ES-I3 (cell line): ENCODE measurements at regions not wholly inside any gene's neighbourhood (a gene's known extent, or its start where the extent isn't known, plus 50 kb on each side); places are given as distances from the start of the nearest gene placed in this dataset.
"Not testable (repeated sequence)": the region's sequence is repeated elsewhere in the genome, so short reads cannot be mapped to it uniquely, and the experiment has no call there.

Experiments used
- H3K36me3 ChIP-seq: 2 replicates; pipeline ENCODE4 v1.6.1; 2013; ENCODE audit warnings: mild to moderate bottlenecking, low read length, control low read depth, moderate library complexity; ENCODE audit not compliant: insufficient read depth
- H3K4me1 ChIP-seq: 2 replicates; pipeline ENCODE4 v1.6.1; 2013; ENCODE audit warnings: mild to moderate bottlenecking, control low read depth, low read length; ENCODE audit not compliant: insufficient read depth
- H3K9ac ChIP-seq: 2 replicates; pipeline ENCODE4 v1.6.1; 2013; ENCODE audit warnings: low read depth, mild to moderate bottlenecking, low read length, moderate library complexity
- H3K9me3 ChIP-seq: 2 replicates; pipeline ENCODE4 v1.6.1; 2013; ENCODE audit warnings: mild to moderate bottlenecking, low read length, moderate library complexity; ENCODE audit not compliant: control insufficient read depth, insufficient read depth

GRCh38 chr20:51172558-51173428, 149.9 kb upstream of the KCNG1 start:
- Histone ChIP-seq H3K36me3 (no peaks in the 10 kb centered on the region), H3K9ac (no peak overlapping the region), H3K9me3 (no peaks in the 10 kb centered on the region), H3K4me1 (no peaks in the 10 kb centered on the region)

DNA sequence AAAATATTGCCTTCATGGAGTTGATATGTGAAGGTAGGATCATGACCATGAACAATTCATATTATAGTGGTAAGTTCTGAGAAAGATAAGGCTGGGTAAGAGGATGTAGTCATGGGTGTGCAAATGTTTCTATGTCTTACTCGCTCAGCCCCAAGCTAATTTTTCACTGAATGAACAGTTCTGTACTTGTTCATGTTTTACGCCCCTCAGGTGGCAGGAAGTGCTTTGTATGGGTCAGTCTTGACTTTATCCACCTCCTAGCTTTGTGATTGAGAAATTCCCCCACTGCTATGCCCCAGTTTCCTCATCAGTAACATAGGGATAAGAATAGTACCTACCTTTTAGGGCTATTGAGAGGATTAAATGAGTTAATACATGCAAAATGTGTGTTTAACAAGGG, 148.2 kb upstream of the KCNG1 start:
- H3K4me1 ChIP-seq: no peaks in the 10 kb centered on the region
- H3K36me3 ChIP-seq: no peaks in the 10 kb centered on the region
- H3K9ac ChIP-seq: no peak overlapping the region
- H3K9me3 ChIP-seq: no peaks in the 10 kb centered on the region

- H3K4me1 ChIP-seq: no peaks in the 10 kb centered on the region
- no peak overlapping the region for H3K9ac ChIP-seq
- H3K9me3 ChIP-seq: no peaks in the 10 kb centered on the region
- no peaks in the 10 kb centered on the region for H3K36me3 ChIP-seq
Measured at GRCh38 chr20:51169813-51170212, 146.9 kb upstream of the KCNG1 start.

GRCh38 chr20:51167911-51168310, 145.0 kb upstream of the KCNG1 start:
- H3K9ac ChIP-seq, H3K4me1 ChIP-seq, H3K36me3 ChIP-seq, H3K9me3 ChIP-seq: not testable (repeated sequence)

- Histone ChIP-seq H3K4me1 (no peaks in the 10 kb centered on the region), H3K9ac (no peak overlapping the region), H3K9me3 (no peaks in the 10 kb centered on the region), H3K36me3 (no peaks in the 10 kb centered on the region)
Measured at GRCh38 chr20:51166489-51166888, 143.6 kb upstream of the KCNG1 start.

DNA sequence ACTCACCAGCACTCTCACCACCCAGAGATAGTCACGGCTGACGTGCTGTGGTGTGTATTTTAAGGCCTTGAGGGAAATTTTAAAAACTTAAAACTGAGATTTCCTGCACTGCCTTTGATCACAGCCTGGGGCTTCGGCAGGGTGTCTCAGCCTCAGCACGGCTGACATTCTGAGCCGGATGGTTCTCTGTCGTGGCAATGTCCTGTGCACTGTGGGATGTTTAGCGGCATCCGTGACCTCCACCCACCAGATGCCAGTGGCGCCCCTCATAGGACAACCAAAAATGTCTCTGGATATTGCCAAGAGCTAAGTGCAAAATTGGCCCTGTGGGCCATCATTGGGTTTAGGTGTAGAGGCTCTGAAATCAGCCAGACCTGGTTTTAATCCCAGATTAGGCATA, 142.2 kb upstream of the KCNG1 start:
- Histone ChIP-seq H3K9ac (no peak overlapping the region), H3K9me3 (no peaks in the 10 kb centered on the region), H3K4me1 (no peaks in the 10 kb centered on the region), H3K36me3 (no peaks in the 10 kb centered on the region)

GRCh38 chr20:51164731-51165130, 141.8 kb upstream of the KCNG1 start:
- no peaks in the 10 kb centered on the region for H3K4me1 ChIP-seq
- no peaks in the 10 kb centered on the region for H3K36me3 ChIP-seq
- no peaks in the 10 kb centered on the region for H3K9me3 ChIP-seq
- H3K9ac ChIP-seq: no peak overlapping the region

DNA sequence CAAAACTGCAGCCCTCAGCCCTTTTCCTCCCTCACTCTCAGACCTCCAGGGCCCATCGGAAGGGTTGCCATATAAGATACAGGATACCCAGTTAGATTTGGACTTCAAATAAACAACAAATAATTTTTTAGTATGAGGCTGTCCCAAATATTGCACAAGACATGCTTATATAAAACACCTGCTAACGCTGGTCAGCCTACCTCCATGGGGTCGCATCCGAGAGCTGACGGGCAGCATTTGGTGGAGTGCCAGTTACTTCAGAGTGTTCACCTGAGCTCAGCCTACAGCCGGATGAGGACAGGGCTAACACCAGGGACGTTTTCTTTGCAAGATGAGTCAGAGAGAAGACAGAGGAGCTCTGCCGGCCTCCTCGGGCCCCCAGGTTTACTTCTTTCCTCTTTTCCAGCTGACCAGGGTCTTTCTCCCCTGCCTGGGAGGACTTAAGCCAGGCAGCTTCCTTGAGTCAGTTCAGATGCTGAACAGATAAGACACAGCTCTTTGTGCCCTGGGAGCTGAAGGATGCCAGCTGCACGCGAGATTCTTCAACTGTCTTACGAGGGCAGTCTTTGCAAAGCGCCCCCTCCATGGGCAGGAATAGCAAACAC, 141.2 kb upstream of the KCNG1 start:
- H3K4me1 ChIP-seq: no peaks in the 10 kb centered on the region
- no peaks in the 10 kb centered on the region for H3K9me3 ChIP-seq
- no peak overlapping the region for H3K9ac ChIP-seq
- H3K36me3 ChIP-seq: no peaks in the 10 kb centered on the region

DNA sequence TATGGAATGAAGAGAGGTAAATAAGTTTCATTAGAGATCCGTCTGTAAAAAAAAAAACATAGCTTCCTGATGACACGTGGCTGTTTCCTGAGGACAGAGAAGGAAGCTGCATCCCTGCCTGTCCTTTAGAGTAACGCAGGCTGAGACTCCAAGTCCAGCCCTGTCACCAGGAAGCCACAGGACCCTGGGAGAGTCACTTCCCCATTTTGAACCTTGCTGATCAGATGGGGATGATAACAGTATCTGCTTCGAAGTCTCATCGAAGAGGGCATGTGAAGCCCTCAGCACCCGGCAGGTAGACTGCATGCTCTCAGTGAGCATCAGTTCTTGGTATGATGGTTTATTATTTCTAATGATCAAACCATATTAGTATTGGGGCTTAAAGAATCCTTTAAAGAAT, 139.1 kb upstream of the KCNG1 start:
- no peak overlapping the region for H3K9ac ChIP-seq
- no peaks in the 10 kb centered on the region for H3K4me1 ChIP-seq
- H3K36me3 ChIP-seq: no peaks in the 10 kb centered on the region
- no peaks in the 10 kb centered on the region for H3K9me3 ChIP-seq

GRCh38 chr20:51160821-51161220, 137.9 kb upstream of the KCNG1 start:
- no peak overlapping the region for H3K9ac ChIP-seq
- no peaks in the 10 kb centered on the region for H3K4me1 ChIP-seq
- H3K9me3 ChIP-seq: no peaks in the 10 kb centered on the region
- no peaks in the 10 kb centered on the region for H3K36me3 ChIP-seq

GRCh38 chr20:51159981-51160380, 137.1 kb upstream of the KCNG1 start:
- no peak overlapping the region for H3K9ac ChIP-seq
- no peaks in the 10 kb centered on the region for H3K4me1 ChIP-seq
- no peaks in the 10 kb centered on the region for H3K36me3 ChIP-seq
- no peaks in the 10 kb centered on the region for H3K9me3 ChIP-seq

- H3K36me3 ChIP-seq: no peaks in the 10 kb centered on the region
- no peak overlapping the region for H3K9ac ChIP-seq
- H3K4me1 ChIP-seq: no peaks in the 10 kb centered on the region
- H3K9me3 ChIP-seq: no peaks in the 10 kb centered on the region
Measured at GRCh38 chr20:51159303-51159702, 136.4 kb upstream of the KCNG1 start.

GRCh38 chr20:51158226-51158625, 135.3 kb upstream of the KCNG1 start:
- Histone ChIP-seq H3K36me3 (no peaks in the 10 kb centered on the region), H3K4me1 (no peaks in the 10 kb centered on the region), H3K9me3 (no peaks in the 10 kb centered on the region), H3K9ac (no peak overlapping the region)

- no peaks in the 10 kb centered on the region for H3K36me3 ChIP-seq
- no peaks in the 10 kb centered on the region for H3K9me3 ChIP-seq
- H3K9ac ChIP-seq: no peak overlapping the region
- no peaks in the 10 kb centered on the region for H3K4me1 ChIP-seq
Measured at GRCh38 chr20:51156041-51156982, 133.4 kb upstream of the KCNG1 start.
